ENCODE measurements at regions not wholly inside any gene's neighbourhood (a gene's known extent, or its start where the extent isn't known, plus 50 kb on each side); places are given as distances from the start of the nearest gene placed in this dataset.

DNA sequence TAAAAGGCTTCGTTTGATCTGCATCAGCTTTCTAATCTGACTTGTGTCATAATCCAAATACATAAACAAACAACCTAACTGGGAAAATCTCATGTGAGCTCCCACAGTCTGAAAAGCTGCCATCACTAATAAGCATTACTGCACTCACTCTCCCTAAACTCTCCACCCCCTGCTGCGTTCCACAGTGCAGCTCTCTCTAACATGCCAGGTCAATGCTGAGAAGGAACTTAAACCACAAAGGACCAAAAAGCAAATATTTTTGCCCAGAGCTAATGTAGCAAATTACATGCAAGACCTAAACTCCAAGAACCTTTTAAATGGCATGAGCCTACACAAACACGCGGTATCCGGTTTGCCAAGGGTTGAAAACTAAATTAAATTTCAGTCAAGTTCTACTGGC, 542.3 kb upstream of the JARID2 start:
- no peak for DNase-seq (ENCODE audit: low read depth in 1 of 2, low spot score in 1 of 2)
- Histone ChIP-seq H3K27ac (replicated peaks) (no peak overlapping the region), H3K27me3 (ENCODE audit: insufficient read depth, poor library complexity, severe bottlenecking) (no peaks in the 10 kb centered on the region), H3K4me3 (replicated peaks; ENCODE audit: insufficient read depth, low read length) (no peak overlapping the region)
- TF ChIP-seq, protein P1, sequence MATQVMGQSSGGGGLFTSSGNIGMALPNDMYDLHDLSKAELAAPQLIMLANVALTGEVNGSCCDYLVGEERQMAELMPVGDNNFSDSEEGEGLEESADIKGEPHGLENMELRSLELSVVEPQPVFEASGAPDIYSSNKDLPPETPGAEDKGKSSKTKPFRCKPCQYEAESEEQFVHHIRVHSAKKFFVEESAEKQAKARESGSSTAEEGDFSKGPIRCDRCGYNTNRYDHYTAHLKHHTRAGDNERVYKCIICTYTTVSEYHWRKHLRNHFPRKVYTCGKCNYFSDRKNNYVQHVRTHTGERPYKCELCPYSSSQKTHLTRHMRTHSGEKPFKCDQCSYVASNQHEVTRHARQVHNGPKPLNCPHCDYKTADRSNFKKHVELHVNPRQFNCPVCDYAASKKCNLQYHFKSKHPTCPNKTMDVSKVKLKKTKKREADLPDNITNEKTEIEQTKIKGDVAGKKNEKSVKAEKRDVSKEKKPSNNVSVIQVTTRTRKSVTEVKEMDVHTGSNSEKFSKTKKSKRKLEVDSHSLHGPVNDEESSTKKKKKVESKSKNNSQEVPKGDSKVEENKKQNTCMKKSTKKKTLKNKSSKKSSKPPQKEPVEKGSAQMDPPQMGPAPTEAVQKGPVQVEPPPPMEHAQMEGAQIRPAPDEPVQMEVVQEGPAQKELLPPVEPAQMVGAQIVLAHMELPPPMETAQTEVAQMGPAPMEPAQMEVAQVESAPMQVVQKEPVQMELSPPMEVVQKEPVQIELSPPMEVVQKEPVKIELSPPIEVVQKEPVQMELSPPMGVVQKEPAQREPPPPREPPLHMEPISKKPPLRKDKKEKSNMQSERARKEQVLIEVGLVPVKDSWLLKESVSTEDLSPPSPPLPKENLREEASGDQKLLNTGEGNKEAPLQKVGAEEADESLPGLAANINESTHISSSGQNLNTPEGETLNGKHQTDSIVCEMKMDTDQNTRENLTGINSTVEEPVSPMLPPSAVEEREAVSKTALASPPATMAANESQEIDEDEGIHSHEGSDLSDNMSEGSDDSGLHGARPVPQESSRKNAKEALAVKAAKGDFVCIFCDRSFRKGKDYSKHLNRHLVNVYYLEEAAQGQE (IDR thresholded peaks at IDR 0.05; ENCODE audit: insufficient replicate concordance, low read depth) = no peak
- TF ChIP-seq GABPA (IDR thresholded peaks at IDR 0.05; ENCODE audit: low read depth) (no peak), POLR2AphosphoS5 (IDR thresholded peaks at IDR 0.05; ENCODE audit: low read depth) (no peak), SPI1 (IDR thresholded peaks at IDR 0.05; ENCODE audit: borderline replicate concordance, low read depth) (no peak)
- TF ChIP-seq, protein P2, sequence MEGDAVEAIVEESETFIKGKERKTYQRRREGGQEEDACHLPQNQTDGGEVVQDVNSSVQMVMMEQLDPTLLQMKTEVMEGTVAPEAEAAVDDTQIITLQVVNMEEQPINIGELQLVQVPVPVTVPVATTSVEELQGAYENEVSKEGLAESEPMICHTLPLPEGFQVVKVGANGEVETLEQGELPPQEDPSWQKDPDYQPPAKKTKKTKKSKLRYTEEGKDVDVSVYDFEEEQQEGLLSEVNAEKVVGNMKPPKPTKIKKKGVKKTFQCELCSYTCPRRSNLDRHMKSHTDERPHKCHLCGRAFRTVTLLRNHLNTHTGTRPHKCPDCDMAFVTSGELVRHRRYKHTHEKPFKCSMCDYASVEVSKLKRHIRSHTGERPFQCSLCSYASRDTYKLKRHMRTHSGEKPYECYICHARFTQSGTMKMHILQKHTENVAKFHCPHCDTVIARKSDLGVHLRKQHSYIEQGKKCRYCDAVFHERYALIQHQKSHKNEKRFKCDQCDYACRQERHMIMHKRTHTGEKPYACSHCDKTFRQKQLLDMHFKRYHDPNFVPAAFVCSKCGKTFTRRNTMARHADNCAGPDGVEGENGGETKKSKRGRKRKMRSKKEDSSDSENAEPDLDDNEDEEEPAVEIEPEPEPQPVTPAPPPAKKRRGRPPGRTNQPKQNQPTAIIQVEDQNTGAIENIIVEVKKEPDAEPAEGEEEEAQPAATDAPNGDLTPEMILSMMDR (IDR thresholded peaks at IDR 0.05; ENCODE audit: insufficient read depth, low read length) = no peak

DNA sequence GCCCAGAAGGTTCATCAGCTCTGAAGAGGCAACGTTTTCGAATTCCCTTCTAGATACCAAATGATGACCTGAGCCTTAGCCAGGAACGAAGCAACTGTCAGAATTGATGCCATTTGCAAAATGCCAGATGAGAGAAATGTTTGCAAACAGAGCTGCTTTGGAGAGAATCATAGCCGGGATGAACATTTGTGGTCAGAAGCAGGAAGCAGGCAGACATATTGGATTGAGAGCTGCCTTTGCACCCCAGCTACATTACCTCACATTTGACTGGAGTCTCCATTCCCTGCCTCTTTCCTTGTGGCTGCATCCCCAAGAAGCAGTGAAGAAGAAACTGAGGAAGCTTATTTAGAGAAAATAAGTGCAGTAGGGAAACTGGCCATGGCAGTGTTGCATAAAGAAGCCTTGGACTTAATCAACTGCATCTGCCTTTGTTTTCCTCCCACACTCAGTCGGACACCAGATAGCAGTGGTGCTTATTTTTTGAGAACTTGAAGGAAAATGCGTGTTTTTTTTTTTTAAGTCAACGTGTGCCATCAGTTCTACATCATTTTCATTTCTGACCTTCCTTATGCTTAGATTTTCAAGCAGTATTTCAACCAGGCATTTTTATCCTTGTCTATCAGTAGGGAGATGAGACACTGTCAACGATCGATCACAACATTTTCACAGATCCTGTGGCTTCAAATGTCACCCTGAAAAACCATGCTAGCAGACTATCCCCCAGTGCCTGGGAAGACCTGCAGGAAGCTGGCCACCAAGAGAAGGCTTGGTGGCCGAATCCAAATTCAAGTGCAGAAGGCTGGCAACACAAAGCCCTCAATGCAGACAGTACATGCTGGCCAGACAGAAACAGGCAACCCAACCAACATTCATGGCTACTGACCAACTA, 541.2 kb upstream of the JARID2 start:
- Histone ChIP-seq H3K27me3 (ENCODE audit: insufficient read depth, poor library complexity, severe bottlenecking) (no peaks in the 10 kb centered on the region), H3K27ac (replicated peaks) (no peak overlapping the region)
- TF ChIP-seq, protein P2 (IDR thresholded peaks at IDR 0.05; ENCODE audit: insufficient read depth, low read length) = no peak
- TF ChIP-seq, protein P1 (IDR thresholded peaks at IDR 0.05; ENCODE audit: insufficient replicate concordance, low read depth) = no peak
- no peak for TF ChIP-seq GABPA (IDR thresholded peaks at IDR 0.05; ENCODE audit: low read depth)
- no peak for TF ChIP-seq POLR2AphosphoS5 (IDR thresholded peaks at IDR 0.05; ENCODE audit: low read depth)
- TF ChIP-seq SPI1 (IDR thresholded peaks at IDR 0.05; ENCODE audit: borderline replicate concordance, low read depth) = no peak

DNA sequence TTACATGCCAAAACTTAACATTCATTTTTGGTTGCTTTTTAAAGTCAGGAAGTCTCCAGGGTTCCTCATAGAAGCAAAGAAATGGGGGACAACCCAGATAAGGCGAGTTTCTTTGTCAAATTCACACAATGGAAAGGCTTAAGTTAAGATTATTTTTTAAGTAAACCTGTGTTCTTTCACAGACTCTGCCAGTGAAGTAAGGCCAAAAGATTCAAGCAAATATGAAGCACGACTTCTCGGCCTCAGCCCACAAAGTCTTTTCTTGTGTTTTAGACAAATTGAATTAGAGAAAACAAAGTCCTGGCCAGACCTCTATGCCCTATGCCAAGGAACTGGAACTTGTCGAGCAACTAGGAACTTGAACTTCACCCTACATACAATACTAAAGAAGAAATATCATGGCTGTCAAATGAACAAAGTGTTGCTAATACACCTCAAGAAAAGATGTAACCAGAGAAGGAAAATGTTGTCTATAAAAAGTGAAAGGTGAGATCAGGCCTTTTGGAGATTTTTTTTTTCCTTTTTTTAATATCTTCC, 540.0 kb upstream of the JARID2 start:
- no peak overlapping the region for H3K27ac ChIP-seq (replicated peaks)

More for the DNA sequence above, 541.2 kb upstream of the JARID2 start:
- DNase-seq (ENCODE audit: low read depth in 1 of 2, low spot score in 1 of 2) = no peak
- H3K4me3 ChIP-seq (replicated peaks; ENCODE audit: insufficient read depth, low read length) = no peak overlapping the region

More for the DNA sequence above, 540.0 kb upstream of the JARID2 start:
- TF ChIP-seq, protein P2 (IDR thresholded peaks at IDR 0.05; ENCODE audit: insufficient read depth, low read length) = no peak
- TF ChIP-seq, protein P1 (IDR thresholded peaks at IDR 0.05; ENCODE audit: insufficient replicate concordance, low read depth) = no peak
- TF ChIP-seq SPI1 (IDR thresholded peaks at IDR 0.05; ENCODE audit: borderline replicate concordance, low read depth) (no peak), GABPA (IDR thresholded peaks at IDR 0.05; ENCODE audit: low read depth) (no peak), POLR2AphosphoS5 (IDR thresholded peaks at IDR 0.05; ENCODE audit: low read depth) (no peak)
- Histone ChIP-seq H3K27me3 (ENCODE audit: insufficient read depth, poor library complexity, severe bottlenecking) (no peaks in the 10 kb centered on the region), H3K4me3 (replicated peaks; ENCODE audit: insufficient read depth, low read length) (no peak overlapping the region)
- no peak for DNase-seq (ENCODE audit: low read depth in 1 of 2, low spot score in 1 of 2)

All from HL-60 (cell line).